ENCODE measurements at regions not wholly inside any gene's neighbourhood (a gene's known extent, or its start where the extent isn't known, plus 50 kb on each side); places are given as distances from the start of the nearest gene placed in this dataset.

GRCh38 chr21:32930673-32931072 lies 95.1 kb upstream of the OLIG2 start:
- TF ChIP-seq, protein P1, sequence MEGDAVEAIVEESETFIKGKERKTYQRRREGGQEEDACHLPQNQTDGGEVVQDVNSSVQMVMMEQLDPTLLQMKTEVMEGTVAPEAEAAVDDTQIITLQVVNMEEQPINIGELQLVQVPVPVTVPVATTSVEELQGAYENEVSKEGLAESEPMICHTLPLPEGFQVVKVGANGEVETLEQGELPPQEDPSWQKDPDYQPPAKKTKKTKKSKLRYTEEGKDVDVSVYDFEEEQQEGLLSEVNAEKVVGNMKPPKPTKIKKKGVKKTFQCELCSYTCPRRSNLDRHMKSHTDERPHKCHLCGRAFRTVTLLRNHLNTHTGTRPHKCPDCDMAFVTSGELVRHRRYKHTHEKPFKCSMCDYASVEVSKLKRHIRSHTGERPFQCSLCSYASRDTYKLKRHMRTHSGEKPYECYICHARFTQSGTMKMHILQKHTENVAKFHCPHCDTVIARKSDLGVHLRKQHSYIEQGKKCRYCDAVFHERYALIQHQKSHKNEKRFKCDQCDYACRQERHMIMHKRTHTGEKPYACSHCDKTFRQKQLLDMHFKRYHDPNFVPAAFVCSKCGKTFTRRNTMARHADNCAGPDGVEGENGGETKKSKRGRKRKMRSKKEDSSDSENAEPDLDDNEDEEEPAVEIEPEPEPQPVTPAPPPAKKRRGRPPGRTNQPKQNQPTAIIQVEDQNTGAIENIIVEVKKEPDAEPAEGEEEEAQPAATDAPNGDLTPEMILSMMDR (IDR thresholded peaks at IDR 0.05; ENCODE audit: low read depth, low read length, poor library complexity, severe bottlenecking) = no peak
- no peak for TF ChIP-seq EZH2phosphoT487 (IDR thresholded peaks at IDR 0.05; ENCODE audit: borderline replicate concordance, low read length)

Measured in DOHH2 (cell line).